ENCODE measurements at regions not wholly inside any gene's neighbourhood (a gene's known extent, or its start where the extent isn't known, plus 50 kb on each side); places are given as distances from the start of the nearest gene placed in this dataset.
A peak's percentile ranks its signal among the peaks of the same experiment; 100 is the strongest.
"Not testable (repeated sequence)": the region's sequence is repeated elsewhere in the genome, so short reads cannot be mapped to it uniquely, and the experiment has no call there.

DNA sequence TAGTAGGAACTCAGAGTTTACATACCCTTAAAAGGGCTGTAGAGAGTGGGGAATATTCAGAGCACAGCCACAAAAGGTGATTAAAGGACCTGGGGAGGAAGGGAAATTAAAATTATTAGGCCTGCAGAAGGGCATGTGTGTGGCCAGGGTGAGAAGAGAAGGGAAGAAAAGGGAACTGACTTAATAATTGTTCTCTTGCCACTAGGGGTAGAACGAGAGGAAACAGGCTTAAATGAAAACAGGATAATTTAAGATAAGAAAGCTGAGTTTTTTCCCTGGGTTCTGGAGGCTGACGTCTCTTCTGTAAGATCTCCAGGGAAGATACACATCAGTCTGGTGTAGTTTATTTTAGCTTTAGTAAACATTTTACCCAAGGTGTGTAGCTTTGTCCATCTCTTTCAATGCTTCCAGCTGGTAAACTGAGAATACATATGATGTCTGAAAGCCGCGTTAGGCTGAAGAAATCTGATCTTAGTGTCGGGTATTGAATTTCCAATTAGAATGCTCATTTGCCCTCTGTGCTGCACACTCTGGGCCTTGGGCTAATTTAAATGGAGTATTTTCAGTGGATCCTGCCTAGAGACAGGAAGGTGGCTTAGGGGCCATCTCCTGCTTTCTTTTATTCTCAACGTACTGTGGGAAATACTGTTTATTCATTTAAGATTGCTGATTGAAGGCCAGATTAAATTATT, 416.8 kb downstream of the TMEM38B start:
- DNase-seq, result no peak

- DNase-seq, result no peak
Observed at GRCh38 chr9:106112935-106113334, 418.6 kb downstream of the TMEM38B start.

- DNase-seq, result no peak
Observed at GRCh38 chr9:106119176-106119575, 424.8 kb downstream of the TMEM38B start.

DNA sequence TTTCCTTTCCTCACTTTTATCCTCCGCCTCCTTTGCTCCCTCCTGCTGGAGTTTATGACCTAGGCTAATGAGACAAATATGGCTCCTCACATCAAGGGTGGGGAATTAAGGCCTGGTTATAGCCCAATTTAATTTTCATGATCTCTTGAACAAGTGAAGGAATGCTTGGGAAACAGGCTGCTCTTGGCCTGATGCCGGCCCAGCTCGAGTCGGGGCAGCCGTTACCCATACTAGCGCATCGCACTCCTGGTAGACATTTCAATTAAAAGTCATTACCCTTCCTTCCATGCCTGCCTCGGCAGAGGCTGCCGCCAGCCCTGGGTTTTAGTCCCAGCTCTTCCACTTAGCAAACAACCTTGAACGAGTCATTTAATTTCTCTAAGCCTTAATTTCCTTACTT, 425.7 kb downstream of the TMEM38B start:
- DNase-seq, result no peak

DNA sequence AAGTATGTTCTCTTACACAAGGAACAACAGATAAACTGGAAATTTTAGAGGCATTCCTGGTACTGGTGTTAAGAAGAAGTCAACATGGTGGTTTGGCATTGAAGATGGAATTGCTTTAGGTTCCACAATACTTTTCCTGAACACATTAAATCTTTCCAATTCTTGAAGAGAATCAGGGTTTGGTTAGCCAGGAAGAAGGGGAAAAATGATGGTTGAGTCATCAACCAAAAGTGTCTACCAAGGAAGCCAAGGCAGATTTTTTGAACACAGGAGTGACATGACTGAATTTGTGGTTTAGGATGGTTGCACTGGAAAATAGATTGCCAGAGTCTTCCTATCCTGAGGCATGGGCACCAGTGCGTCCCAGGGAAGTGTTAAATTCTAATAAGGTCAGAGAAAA, 433.4 kb downstream of the TMEM38B start:
- no peak for DNase-seq

DNA sequence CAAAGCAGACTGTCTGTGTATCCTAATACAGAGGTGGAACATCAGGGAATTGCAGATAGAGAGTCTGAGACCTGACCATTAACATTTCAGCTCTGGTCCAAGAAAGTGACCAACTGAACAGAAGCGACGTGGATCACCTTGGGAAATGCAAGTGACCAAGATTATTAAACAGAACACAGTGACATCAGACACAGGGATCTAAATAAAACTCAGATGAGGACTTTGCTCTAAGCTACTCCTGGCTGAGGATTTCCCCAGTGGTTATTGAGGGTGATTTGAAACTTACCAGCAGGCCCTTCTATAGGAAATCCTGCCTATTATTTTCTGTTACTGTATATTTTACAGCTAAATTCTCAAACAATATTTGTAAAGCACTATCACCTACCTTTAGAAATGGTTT, 436.0 kb downstream of the TMEM38B start:
- DNase-seq, result no peak

DNA sequence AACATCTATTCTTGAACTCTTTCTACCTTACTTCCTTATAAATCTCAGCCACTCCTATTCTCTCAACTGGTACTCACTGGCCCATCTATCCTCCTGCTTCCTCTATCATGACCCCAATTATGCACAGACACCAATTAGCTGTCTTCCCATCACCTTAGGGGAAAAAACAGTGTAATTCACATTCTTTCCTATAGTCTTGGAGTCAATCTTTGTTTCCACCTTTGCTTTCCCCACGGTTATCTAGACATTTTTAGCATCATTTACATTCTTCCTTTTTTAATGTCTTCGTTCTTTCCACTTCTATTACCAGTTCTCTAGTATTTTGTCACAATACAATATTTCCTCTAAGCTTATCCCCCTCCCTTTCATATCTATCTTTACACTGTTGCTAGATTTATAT, 449.4 kb downstream of the TMEM38B start:
- DNase-seq, result no peak

DNA sequence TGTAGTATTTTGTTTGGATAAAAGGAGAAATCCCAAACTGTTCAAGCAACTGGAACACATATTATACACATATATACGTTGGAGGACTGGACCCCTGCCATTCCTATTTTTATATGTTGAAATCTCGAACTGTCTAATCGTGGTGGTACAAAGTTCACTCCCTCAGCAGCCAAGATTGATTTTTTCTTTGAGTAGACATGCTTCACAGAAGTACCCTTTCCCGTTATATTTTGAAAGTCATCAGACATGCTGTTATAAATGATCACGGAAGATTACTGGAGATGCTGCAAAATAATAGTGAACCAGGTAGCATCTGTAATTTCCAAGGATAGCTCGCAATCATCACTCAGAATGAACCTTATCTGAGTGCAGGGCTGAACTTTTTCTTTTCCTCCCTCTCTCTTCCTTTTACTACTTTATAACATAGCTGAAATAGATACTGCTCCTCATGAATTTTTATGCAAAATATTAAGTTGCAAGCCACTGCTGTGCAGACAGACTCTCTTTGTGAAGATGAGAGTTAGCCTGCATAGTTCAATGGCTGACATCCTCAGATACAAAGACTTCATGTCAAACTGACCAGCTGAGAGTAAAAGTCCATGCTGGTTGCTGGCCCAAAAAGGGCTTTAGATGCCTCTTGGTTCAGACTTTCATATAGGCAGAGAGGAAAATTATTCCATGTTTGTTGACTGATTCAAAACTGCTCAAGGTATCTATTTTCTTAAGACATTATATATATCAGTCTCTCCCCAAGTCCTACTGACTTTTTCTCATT, 451.9 kb downstream of the TMEM38B start:
- no peak for DNase-seq

DNA sequence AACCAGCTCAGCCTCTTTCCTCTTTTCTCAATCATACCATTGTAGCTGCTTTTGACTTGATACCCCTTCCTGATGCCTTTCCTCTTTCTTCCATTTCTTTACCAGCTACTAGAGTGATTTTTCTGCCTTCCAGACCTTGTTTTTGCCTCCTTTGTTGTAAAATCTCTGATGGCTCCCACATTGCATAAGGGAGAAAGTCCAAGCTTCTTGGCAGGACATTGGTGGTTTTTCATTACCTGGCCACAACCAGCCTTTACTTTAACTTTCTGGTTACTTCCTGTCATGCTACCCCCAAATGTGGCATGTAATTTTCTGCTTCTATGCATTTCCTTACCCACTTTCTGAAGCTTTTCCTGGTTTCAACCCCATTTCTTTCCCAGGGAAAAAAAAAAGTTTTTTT, 452.5 kb downstream of the TMEM38B start:
- no peak for DNase-seq

DNA sequence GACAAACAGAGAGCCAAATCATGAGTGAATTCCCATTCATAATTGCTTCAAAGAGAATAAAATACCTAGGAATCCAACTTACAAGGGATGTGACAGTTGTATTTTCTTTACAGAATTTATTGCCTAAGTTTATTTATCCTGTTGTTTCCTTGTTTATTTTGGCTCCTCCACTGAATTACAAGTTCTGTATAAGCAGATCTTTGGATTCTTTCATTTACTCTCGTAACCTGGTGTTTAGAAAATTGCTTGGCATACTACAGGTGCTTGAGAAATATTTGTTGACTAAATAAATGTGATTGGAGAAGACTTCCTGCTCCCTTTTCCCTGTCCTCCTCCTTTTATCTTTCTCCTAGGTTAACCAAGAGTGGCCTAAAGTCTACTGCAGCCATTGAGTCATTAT, 455.6 kb downstream of the TMEM38B start:
- no peak for DNase-seq

- no peak for DNase-seq
Observed at GRCh38 chr9:106156465-106156864, 462.1 kb downstream of the TMEM38B start.

- no peak for DNase-seq
Observed at GRCh38 chr9:106172265-106172664, 477.9 kb downstream of the TMEM38B start.

- no peak for DNase-seq
Observed at GRCh38 chr9:106174346-106174745, 480.0 kb downstream of the TMEM38B start.

DNA sequence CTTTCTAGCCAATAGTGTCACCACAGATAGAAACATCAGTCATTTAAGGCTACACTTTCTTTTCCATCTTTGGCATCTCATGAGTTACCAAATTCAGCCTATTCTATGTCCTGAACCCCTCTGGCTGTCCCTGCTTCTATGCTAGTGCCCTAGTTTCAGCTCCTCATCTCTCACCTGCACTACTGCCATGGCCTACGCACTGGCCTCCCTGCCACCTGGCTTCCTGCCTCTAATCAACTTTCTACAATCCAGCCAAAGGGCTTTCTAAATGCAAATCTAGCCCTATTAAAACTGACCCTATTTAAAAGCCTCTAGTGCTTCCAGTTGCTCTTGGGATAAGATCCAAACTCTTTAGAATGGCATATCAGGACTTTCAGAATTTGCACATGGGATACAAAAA, 482.9 kb downstream of the TMEM38B start:
- no peak for DNase-seq

GRCh38 chr9:106179191-106179590, 484.9 kb downstream of the TMEM38B start:
- no peak for DNase-seq

- not testable (repeated sequence) for DNase-seq
Observed at GRCh38 chr9:106203815-106204516, 509.6 kb downstream of the TMEM38B start.

- DNase-seq, result no peak
Observed at GRCh38 chr9:106207298-106207697, 513.0 kb downstream of the TMEM38B start.

- DNase-seq, result no peak
Observed at GRCh38 chr9:106218427-106218826, 524.1 kb downstream of the TMEM38B start.

GRCh38 chr9:106218854-106219253, 524.5 kb downstream of the TMEM38B start:
- DNase-seq, result no peak

DNA sequence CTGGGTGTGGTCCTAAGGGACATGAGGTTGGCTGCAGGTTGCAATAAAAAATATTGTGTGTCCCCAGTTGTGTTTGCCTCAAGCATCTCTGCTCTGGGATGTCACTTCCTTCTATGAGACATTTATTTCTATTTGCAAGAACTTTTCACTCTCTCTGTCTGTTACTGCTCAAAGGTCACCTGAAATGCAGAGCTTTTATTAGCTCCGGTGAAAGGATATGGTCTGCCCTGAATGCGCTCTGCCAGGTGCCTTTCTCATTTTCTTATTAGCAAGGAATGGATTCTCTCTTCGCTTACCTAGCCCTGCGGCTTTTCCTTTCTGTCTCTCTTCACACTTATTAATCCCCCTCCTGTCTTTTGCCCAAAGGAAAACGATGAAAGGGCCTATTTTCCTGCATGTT, 526.1 kb downstream of the TMEM38B start:
- no peak for DNase-seq

GRCh38 chr9:106228861-106229260, 534.5 kb downstream of the TMEM38B start:
- peak; percentile 14 for DNase-seq

DNA sequence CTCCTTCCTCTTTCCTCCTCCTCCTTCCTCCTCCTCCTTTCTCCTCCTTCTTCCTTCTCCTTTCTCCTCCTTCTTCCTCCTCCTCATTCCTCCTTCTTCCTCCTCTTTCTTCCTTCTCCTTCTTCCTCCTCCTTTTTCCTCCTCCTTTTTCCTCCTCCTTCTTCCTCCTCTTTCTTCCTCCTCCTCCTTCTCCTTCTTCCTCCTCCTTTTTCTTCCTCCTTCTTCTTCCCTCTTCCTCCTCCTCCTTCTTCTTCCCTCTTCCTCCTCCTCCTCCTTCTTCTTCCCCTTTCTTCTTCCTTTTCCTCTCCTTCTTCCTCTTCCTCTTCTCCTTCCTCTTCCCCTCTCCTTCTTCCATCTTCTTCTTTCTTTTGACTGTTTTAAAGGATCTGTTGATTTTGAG, 538.8 kb downstream of the TMEM38B start:
- no peak for DNase-seq

GRCh38 chr9:106260908-106261307, 566.6 kb downstream of the TMEM38B start:
- not testable (repeated sequence) for DNase-seq

DNA sequence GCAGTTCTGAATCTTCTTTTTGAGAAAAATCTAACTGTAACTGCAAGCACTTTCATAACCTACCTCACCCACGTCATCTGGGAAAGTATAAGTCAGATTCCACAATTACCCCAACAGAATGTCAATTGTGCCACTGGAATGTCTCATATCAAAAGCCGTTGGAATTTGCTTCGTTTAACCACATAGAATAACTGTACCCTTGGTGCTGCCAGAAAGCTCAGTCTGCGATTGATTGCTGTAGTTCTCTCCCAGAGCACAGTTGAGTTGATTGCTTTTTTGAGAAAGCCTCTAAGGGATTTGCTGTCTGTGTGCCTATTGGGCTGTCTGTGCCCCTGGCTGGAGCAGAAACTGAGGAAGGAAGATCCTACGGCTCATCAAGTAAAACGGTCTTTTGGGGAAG, 583.6 kb downstream of the TMEM38B start:
- DNase-seq, result no peak
